HepG2 (cell line): ENCODE measurements at regions not wholly inside any gene's neighbourhood (a gene's known extent, or its start where the extent isn't known, plus 50 kb on each side); places are given as distances from the start of the nearest gene placed in this dataset.

ENCODE experiments used
- ATAC-seq: fragments of 200-7000 bp; cut with Tn5 transposase; 3 replicates; pipeline ENCODE4 v1.9.1; 2020; ENCODE audit warnings: mild to moderate bottlenecking, moderate library complexity
- BruUV-seq: library from RNA; stranded (reverse); fragments of 400-500 nt; replicated peaks from 2 replicates; lab custom pipeline; 2021; lab: Mats Ljungman, UMichigan
- CTCF ChIA-PET: fragments of 300-600 bp; formaldehyde crosslinking; extraction: SDS; loops from one replicate; lab custom pipeline; 2021; ENCODE audit warnings: low total read pairs, inconsistent platforms, low intra/inter-chr PET ratio; lab: Yijun Ruan, JAX
- POLR2A ChIA-PET: fragments of 350-600 bp; sonication (Branson Sonifier 250); formaldehyde crosslinking; loops from one replicate; lab custom pipeline; 2020; ENCODE audit warnings: antibody characterized with exemption, inconsistent platforms; lab: Yijun Ruan, JAX
- DNase-seq: peaks from one replicate; pipeline ENCODE4 v3.0.0-alpha.2; 2015; ENCODE audit warnings: low spot score
- FAIRE-seq: peaks from 3 replicates; lab custom pipeline; 2011; peaks lifted over from hg19 to GRCh38; lab: Jason Lieb, UNC
- H2AFZ ChIP-seq: one replicate; pipeline ENCODE4 v1.6.1; 2011; ENCODE audit warnings: low read length, inconsistent platforms
- H3K27ac ChIP-seq: fragments of 300-600 bp; 3 replicates; pipeline ENCODE4 v1.8.0; 2011; ENCODE audit warnings: mixed run types, mild to moderate bottlenecking, mixed read lengths, low read length, inconsistent platforms; ENCODE audit not compliant: insufficient read depth; ENCODE audit errors: extremely low read length
- H3K27me3 ChIP-seq, 2 experiments: fragments of 200-600 bp in 1 of 2; 2 replicates in 1 of 2; 3 replicates in 1 of 2; pipeline versions ENCODE4 v1.6.0 to v1.8.0; 2011; ENCODE audit warnings: low read length in 2 of 2, mild to moderate bottlenecking in 2 of 2, moderate library complexity in 2 of 2, inconsistent platforms in 1 of 2; ENCODE audit not compliant: insufficient read depth in 2 of 2, control insufficient read depth in 1 of 2
- H3K36me3 ChIP-seq, 2 experiments: fragments of 200-600 bp in 1 of 2; replicated peaks in 1 of 2; 2 replicates in 1 of 2; 3 replicates in 1 of 2; pipeline versions ENCODE4 v1.5.1 to v1.8.0; 2011; ENCODE audit warnings: low read length in 2 of 2, inconsistent platforms in 1 of 2; ENCODE audit not compliant: insufficient read depth in 2 of 2, control insufficient read depth in 1 of 2
- H3K4me1 ChIP-seq: 2 replicates; pipeline ENCODE4 v1.5.1; 2012; ENCODE audit warnings: low read length, inconsistent platforms; ENCODE audit not compliant: insufficient read depth
- H3K4me2 ChIP-seq: 2 replicates; pipeline ENCODE4 v1.6.0; 2011; ENCODE audit warnings: low read depth, low read length, inconsistent platforms
- H3K4me3 ChIP-seq, 3 experiments: fragments of 200-600 bp in 1 of 3; sonication (generic), shearing (Covaris generic) in 1 of 3; replicated peaks in 1 of 3; 2 replicates each; pipeline ENCODE4 v1.5.1; 2011 to 2016; ENCODE audit warnings: low read length in 3 of 3, inconsistent platforms in 2 of 3, low read depth in 2 of 3, mild to moderate bottlenecking in 2 of 3, control low read depth in 1 of 3, mixed read lengths in 1 of 3; ENCODE audit not compliant: insufficient read depth in 1 of 3
- H3K79me2 ChIP-seq: one replicate; pipeline ENCODE4 v1.6.1; 2011; ENCODE audit warnings: low read length, inconsistent platforms; ENCODE audit not compliant: insufficient read depth
- H3K9ac ChIP-seq: 2 replicates; pipeline ENCODE4 v1.6.0; 2011; ENCODE audit warnings: mild to moderate bottlenecking, low read depth, low read length, inconsistent platforms; ENCODE audit not compliant: insufficient read depth
- H3K9me3 ChIP-seq: 2 replicates; pipeline ENCODE4 v1.5.1; 2012; ENCODE audit warnings: mild to moderate bottlenecking, low read length
- H4K20me1 ChIP-seq: 2 replicates; pipeline ENCODE4 v1.6.0; 2011; ENCODE audit warnings: inconsistent platforms, mild to moderate bottlenecking, low read length, moderate library complexity; ENCODE audit not compliant: insufficient read depth
- ASH2L ChIP-seq: fragments of 300-600, 200-600 bp; sonication (generic); IDR thresholded peaks from 2 replicates; pipeline ENCODE4 v1.7.0; 2017; ENCODE audit warnings: low read depth, mild to moderate bottlenecking, moderate library complexity, mixed read lengths, low read length; ENCODE audit not compliant: insufficient read length
- ATF7-NPFF ChIP-seq: sonication (generic); formaldehyde crosslinking; IDR thresholded peaks from 2 replicates; pipeline ENCODE4 v1.8.1; 2023; ENCODE audit warnings: mild to moderate bottlenecking, low read depth, missing genetic modification reagents, moderate library complexity
- FIP1L1 ChIP-seq: fragments of 200-400 bp; formaldehyde crosslinking; IDR thresholded peaks from 2 replicates; pipeline ENCODE4 v1.6.1; 2018; ENCODE audit warnings: low read depth, mild to moderate bottlenecking, low read length, moderate library complexity, borderline replicate concordance; ENCODE audit not compliant: insufficient read depth
- GABPB1 ChIP-seq: IDR thresholded peaks from 2 replicates; pipeline ENCODE4 v1.6.1; 2016; ENCODE audit warnings: mild to moderate bottlenecking, missing genetic modification reagents, moderate library complexity, missing compliant biosample characterization
- HIVEP1 ChIP-seq: sonication (generic); formaldehyde crosslinking; IDR thresholded peaks from 2 replicates; pipeline ENCODE4 v1.4.0; 2020; ENCODE audit warnings: mild to moderate bottlenecking, missing genetic modification reagents
- MAFF ChIP-seq: IDR thresholded peaks from 2 replicates; pipeline ENCODE4 v1.6.1; 2011; ENCODE audit warnings: low read depth, low read length, improper control_type of control experiment
- MAFK ChIP-seq, 2 experiments: IDR thresholded peaks in 1 of 2; conservative IDR thresholded peaks in 1 of 2; 2 replicates each; pipeline ENCODE4 v1.6.1; 2011; ENCODE audit warnings: improper control_type of control experiment in 2 of 2, low read length in 2 of 2
- TSC22D2 ChIP-seq: sonication (generic); formaldehyde crosslinking; IDR thresholded peaks from 2 replicates; pipeline ENCODE4 v1.5.1; 2020; ENCODE audit warnings: missing genetic modification reagents, mild to moderate bottlenecking, borderline replicate concordance
- ZMYM2 ChIP-seq: sonication (generic); formaldehyde crosslinking; IDR thresholded peaks from 2 replicates; pipeline ENCODE4 v1.8.0; 2022; ENCODE audit warnings: mild to moderate bottlenecking, missing genetic modification reagents
- ZNF225 ChIP-seq: sonication (generic); formaldehyde crosslinking; IDR thresholded peaks from 2 replicates; pipeline ENCODE4 v1.4.0; 2020; ENCODE audit warnings: mild to moderate bottlenecking, missing genetic modification reagents
- ZNF382 ChIP-seq: sonication (generic); formaldehyde crosslinking; IDR thresholded peaks from 2 replicates; pipeline ENCODE4 v1.5.0; 2020; ENCODE audit warnings: missing genetic modification reagents, mild to moderate bottlenecking, borderline replicate concordance
- ZNF468 ChIP-seq: sonication (generic); formaldehyde crosslinking; IDR thresholded peaks from 2 replicates; pipeline ENCODE4 v1.8.0; 2022; ENCODE audit warnings: mild to moderate bottlenecking, moderate library complexity, missing genetic modification reagents
- ZNF496 ChIP-seq: sonication (generic); formaldehyde crosslinking; IDR thresholded peaks from 2 replicates; pipeline ENCODE4 v1.8.1; 2023; ENCODE audit warnings: mild to moderate bottlenecking, moderate library complexity, missing genetic modification reagents; ENCODE audit not compliant: insufficient replicate concordance
- WGBS: methylation state at CpG from one replicate; pipeline ENCODE4 v1.1.6; 2017; ENCODE audit warnings: low lambda C conversion rate; 5-methylcytosine and 5-hydroxymethylcytosine counted together
- in situ Hi-C: cut with HindIII; loops from 2 replicates; pipeline ENCODE4 v1.10.0; 2017; ENCODE audit warnings: low pct_unique_long_range_greater_than_20kb; ENCODE audit not compliant: extremely low pct_ligation_motif_present
- intact Hi-C: fragments of 100-400 bp; cut with micrococcal nuclease; formaldehyde crosslinking; loops from one replicate; pipeline ENCODE4 v1.10.0; 2022; ENCODE audit not compliant: unreplicated experiment

GRCh38 chr1:157314408-157314807 lies 176.2 kb upstream of the ETV3 start:
- Histone ChIP-seq H2AFZ (no peak overlapping the region), H3K36me3 (no peaks in the 10 kb centered on the region), H3K27me3 (no peaks in the 10 kb centered on the region; a peak in 1 of 5 replicates), H3K4me2 (no peak overlapping the region), H3K9me3 (no peaks in the 10 kb centered on the region), H4K20me1 (no peaks in the 10 kb centered on the region), H3K27ac (no peak overlapping the region), H3K4me1 (no peaks in the 10 kb centered on the region), H3K9ac (no peak overlapping the region), H3K4me3 (no peak overlapping the region), H3K79me2 (no peaks in the 10 kb centered on the region)
- POLR2A ChIA-PET, result no interaction called here
- ATAC-seq (no peak), DNase-seq (no peak), FAIRE-seq (no peak)
- intact Hi-C loops, result no loop called here
- BruUV-seq, result no TSS peak
- TF ChIP-seq ATF7-NPFF (CRISPR knock-in tag), result no peak
- no peak for TF ChIP-seq GABPB1
- TF ChIP-seq TSC22D2 (CRISPR knock-in tag), result no peak
- peak; percentile 3; the same call in 1 of the 2 replicates for TF ChIP-seq MAFF
- no peak for TF ChIP-seq ZMYM2
- TF ChIP-seq ASH2L, result no peak
- TF ChIP-seq ZNF496 (CRISPR knock-in tag), result no peak
- TF ChIP-seq ZNF382 (CRISPR knock-in tag), result no peak
- TF ChIP-seq FIP1L1, result no peak
- no peak for TF ChIP-seq ZNF468
- TF ChIP-seq HIVEP1 (CRISPR knock-in tag), result no peak
- peak in 1 of 2 experiments; percentile 27; a peak in 1 of 4 replicates for TF ChIP-seq MAFK (conservative IDR thresholded peaks at IDR 0.05 in 1 of 2, IDR thresholded peaks at IDR 0.05 in 1 of 2; ENCODE audit: low read length in 2 of 2)
- TF ChIP-seq ZNF225 (CRISPR knock-in tag), result no peak
- WGBS, result 3% methylated on average over 2 of the region's 2 CpGs
- CTCF ChIA-PET, result no interaction called here
- in situ Hi-C loops, result no loop called here
